GM18499 (cell line): ENCODE measurements at regions not wholly inside any gene's neighbourhood (a gene's known extent, or its start where the extent isn't known, plus 50 kb on each side); places are given as distances from the start of the nearest gene placed in this dataset.
"Not testable (repeated sequence)": the region's sequence is repeated elsewhere in the genome, so short reads cannot be mapped to it uniquely, and the experiment has no call there.

ENCODE experiments used
- ATAC-seq: cut with Tn5 transposase; IDR thresholded peaks from one replicate; pipeline ENCODE4 v1.9.1; 2021; ENCODE audit warnings: moderate number of reproducible peaks; ENCODE audit not compliant: insufficient read depth, unreplicated experiment

DNA sequence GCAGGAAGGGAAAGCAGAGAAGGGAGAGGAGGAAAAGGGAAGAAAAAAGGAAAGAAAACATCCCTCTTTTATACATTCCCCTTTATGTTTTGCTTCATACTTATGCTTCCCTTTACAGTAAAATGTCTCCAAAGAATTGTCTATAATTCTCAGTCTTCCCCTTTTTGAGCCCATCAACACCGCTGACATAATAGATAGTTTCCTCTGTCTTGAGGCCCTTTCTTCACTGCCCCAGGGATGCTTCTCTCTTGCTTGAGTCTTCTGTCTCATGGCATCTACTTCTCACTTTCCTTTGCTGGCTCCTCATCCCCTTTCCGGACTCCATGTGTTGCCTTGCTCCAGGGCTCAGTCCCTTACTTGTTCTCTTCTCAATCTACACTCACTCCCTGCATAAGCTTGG lies 99.7 kb upstream of the DAZL start:
- no peak for ATAC-seq

DNA sequence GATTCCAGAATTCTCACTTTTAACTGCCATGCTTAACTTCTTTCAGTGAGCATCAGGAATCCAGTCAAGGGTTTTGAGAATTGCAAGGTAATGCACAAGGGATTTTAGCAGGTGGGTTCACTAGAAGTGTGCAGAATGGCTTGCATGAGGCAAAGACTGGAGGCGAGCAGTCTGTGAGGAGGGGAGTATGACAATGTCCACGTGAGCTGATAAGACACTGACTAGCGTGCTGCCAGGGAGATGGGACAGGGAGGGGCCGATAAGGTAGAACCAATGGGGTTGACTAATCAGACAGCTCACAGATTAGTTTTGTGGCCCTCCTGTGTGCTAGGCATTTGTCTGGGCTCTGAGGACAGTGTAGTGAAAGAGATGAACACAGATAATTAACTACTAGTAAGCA lies 102.0 kb upstream of the DAZL start:
- no peak for ATAC-seq

DNA sequence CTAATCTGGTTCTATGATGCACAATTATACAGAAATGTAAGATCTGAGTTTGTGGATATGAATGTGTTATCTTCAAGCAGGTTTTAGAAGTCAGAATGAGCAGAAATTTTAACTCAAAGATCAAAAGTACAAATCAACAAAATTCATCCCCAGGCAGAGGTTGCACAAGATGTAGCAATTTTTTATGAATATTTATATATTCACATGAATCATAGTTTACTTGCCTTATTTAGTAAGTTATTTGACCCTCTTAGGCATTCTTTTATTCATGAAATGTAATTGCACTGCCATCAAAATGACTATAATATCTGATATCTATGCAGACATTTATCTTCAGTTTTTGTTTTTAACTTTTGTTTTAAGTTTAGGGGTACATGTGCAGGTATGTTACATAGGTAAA lies 103.1 kb upstream of the DAZL start:
- no peak for ATAC-seq

DNA sequence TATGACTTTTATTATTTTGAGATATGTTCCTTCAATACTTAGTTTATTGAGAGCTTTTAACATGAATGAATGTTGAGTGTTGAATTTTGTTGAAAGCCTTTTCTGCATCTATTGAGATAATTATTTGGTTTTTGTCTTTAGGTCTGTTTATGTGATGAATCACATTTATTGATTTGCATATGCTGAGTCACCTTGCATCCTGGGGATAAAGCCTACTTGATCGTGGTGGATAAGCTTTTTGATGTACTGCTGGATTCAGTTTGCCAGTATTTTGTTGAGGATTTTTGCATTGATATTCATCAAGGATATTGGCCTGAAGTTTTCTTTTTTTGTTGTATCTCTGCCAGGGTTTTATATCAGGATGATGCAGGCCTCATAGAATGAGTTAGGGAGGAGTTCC lies 106.5 kb upstream of the DAZL start:
- ATAC-seq: not testable (repeated sequence)

DNA sequence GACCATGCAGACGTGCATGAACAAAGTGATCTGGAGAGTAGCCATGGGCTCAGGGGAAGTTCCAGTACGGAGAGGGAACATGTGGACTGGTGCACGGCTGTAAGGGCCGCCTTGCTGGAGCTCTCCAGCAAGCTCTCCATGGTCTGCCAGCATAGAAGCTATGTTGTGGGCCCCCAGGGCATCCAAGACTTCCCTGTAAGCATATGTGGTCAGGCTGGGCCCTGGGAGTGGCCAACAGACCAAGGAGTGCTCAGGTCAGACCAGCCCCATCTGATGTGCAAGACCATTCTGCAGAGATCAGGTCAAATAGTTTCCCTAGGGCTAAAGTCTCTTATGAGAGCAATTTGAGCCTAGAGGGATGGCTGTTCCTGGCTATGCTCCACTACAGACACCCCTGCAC lies 110.1 kb upstream of the DAZL start:
- no peak for ATAC-seq

DNA sequence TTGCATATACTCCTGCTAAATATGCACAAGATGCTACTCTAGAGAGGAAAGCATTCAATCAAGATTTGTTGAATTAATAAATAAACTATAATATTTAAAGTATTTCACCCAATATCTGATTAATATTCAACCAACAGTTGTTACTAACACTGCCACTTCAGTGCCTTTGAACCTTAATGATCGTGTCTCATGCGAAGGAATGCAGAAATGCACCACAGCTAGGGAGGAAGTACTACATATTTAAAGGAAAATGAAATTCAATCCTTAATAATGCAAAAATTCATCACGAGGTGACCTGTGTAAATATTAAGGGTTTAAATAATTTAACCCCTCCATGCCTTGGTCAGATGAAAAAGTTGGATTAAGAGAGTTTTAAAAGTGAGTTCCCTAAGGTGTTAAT lies 114.2 kb upstream of the DAZL start:
- ATAC-seq: no peak

DNA sequence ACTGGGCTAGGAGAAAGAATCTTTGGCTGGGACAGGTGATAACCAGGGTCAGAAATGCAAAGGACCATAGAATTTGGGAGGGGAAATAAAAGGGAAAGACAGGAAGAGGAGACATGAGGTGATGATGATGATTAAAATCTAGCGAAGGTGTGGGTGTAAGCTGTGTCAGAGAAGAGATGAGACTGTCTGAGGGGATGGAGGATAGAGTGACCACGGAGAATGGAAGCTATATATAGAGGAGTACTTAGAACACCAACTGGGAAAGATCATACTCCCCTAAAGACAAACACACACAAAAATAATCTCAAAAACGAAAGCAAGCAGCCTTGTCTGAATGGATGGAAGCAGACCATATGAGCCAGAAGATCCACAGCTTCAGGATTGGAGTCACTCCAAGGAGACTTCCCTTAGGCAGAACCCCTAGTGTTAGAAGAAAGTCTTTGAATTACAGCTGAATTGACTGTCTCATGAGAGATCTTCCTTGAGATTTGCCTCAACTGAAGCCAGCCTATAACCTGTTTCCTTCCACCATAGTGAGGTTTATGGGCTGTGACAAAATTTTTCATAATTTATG lies 115.2 kb upstream of the DAZL start:
- no peak for ATAC-seq

DNA sequence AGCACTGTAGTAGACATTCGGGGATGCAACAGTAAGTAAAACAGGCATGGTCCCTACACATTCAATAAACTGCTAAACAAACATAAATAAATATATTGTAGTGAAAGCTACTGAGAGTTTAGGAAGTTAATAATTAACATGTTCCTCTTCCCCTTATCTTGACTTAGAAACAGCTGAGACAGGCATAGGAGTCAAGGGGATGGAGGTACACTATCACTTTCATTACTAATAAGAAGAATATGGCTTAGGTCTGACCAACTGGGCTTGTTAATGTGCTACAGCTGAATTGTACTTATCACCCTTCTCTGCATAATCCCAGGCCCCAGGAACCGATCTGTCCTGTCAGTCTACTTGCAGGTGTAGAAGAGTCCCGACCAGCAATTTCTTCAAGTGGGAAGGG lies 116.3 kb upstream of the DAZL start:
- no peak for ATAC-seq

DNA sequence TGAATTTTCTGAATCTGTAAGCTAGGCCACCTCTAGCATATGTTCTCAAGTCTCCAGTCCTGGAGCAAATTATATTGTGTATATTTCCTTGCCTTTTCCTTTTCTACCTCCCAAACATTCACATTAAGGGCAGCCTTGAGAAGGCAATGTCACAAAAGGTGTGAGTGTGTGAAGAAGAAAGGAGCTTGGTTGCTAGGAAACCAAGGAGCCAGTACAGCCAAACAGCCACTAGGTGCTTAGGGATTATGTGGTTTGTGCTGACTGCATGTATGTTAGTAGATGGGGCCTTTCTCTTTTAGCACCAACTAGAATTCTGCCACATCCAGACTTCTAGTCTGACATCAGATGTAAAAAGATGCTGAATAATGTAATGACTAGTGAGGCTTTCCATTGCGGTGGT lies 118.8 kb upstream of the DAZL start:
- ATAC-seq: no peak

DNA sequence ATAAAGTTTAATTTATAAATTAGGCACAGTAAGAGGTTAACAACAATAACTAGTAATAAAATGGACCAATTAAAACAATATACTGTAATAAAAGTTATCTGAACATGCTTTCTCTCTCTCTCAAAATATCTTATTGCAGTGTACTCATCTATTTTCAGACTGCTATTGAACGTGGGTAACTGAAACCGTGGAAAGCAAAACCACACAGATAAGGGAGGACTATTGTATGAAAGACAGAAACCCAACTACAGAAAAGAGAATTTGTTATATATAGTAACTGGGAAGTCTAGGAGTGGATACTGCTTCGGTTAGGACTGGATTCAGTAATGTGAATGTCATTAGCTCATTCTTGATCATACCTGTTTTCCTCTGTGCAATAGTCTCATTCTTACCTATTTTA lies 119.3 kb upstream of the DAZL start:
- ATAC-seq: no peak

DNA sequence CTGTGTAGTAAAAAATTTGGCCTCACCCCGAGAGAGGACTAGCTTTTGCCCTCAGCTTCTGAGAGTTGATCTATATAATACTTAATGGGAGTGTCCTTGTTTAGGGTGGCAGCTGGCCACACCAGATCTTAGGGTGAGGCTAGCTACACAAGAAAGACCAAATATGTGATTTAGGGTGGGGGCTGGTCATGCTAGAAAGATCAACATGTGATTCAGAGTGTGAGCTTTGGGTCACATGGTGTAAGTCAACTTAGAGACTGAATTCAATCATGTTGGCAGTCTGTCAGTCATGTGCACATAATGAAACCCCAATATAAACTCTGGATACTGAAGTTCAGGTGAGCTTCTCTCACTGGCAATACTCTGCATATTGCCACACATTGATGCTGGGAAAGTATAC lies 120.7 kb upstream of the DAZL start:
- no peak for ATAC-seq

DNA sequence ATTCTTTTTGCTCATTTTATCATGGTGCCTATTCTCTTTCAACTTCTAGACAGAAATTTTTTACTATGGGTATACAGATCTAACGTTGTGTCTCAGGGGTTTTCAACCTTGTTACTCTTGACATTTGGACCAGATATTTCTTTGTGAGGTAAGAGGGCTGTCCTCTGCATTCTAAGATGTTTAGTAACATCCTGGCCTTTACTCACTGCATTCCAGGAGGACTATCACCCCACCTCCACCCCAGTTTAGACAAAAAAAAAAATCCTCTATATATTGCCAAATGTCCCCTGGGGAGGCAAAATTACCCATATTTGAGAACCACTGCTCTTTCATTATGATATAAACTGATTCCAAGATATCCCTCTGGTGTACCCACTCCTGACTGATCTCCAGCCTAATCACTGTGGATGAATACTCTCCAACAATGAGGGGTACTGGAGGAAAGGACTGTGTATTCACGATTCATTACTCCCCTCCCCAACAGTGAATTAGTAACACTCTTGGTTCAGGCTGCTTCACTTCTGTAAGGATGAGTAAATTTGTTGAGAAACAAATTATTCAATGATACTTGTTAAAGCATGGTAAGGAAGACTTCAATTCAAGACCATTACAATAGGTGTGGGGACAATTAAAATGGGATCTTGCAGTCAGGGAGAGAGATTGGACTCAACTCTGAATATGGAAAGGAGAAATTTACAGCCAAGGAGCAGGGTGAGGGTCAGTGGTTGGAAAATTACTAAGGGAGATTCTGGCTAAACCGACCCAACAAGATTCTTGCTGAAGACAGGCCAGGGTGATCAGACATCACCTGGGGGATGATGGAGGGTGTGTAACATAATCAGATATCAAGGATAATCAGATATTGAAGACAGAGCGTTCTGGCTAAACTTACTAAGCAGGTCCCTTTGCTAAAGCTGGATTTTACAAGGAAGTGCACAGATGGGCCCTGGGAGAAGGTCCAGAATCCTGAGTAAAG lies 123.8 kb upstream of the DAZL start:
- ATAC-seq: no peak

DNA sequence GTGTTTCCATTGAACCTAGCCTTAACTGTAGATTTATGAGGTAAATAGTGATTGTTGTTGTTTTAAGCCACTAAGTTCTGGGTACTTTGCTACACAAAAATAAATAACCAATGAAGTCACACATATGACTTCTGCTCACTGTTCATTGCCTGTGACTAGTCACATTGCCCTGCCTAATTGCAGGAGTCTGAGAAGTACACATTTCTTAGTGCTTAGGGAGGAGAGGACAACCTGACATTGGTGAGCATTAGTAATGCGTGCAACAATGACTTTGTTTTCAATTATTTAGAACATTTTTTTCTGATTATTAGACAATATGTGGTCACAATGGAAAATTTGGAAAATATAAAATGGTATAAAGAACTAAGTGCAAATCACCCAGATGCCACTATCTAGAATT lies 133.2 kb upstream of the DAZL start:
- no peak for ATAC-seq

DNA sequence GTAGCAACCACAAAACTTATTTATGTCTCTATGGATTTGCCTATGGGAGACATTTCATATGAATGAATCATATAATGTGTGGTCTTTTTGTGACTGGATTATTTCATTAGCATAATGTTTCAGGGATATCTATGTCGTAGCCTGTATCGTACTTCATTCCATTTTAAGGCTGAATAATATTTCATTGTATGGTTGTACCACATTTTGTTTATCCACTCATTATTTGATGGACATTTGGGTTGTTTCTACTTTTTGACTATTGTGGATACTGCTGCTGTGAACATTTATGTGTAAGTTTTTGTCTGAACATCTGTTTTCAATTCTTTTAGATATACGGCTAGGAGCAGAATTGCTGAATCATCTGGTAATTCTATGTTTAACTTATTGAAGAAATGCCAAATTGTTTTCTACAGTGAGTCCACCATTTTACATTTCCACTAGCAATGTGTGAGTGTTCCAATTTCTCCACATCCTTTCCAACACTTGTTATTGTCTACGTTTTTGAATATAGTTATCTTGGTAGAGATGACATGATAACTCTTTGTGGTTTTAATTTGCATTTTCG lies 134.4 kb upstream of the DAZL start:
- ATAC-seq: no peak

DNA sequence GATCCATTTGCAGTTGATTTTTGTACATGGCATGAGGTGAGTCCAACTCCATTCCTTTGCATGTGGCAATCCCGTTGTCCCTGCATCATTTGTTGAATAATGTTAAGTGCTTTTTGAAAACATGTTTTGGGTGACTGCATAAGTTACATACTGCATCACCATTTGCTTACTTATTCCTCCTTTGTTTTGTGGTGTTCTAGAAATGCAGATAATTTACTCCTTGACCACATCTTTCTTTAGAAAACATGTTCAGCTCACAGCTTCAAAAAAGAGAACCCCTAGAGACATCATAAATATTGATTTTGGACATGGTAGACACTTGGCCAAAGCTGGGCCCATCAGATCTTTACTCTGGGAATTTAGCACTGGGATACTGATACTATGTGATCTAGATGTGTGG lies 135.3 kb upstream of the DAZL start:
- no peak for ATAC-seq

DNA sequence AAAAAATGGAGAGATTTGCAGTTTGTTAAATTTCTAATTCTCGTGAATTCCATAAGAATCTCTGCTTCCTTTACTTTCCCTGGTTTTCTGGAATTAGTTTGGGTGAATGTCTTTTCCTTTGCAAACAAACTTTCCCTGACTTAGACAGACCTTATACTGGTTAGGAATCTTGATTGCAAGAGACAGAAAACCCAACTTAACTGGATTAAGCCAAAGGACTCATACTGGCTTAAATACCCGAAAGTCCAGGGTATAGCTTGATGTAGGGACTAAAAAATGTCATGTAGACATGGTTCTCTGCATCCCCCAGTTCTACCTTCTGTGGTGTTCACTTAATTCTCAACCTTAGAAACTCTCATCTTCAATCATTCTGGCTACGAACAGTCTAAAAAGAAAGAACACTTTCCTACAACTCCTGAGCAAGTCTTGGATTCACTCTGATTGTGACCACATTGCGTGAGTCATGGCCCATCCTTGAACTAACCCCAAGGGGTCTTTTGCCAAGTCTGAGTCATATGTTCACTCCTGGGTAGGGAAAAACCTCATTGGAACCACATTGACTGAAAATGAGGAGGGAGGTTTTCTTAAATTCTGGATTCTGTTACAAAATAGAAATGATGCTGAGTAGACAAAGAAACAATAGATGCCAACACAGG lies 136.0 kb upstream of the DAZL start:
- ATAC-seq: peak; percentile 35

DNA sequence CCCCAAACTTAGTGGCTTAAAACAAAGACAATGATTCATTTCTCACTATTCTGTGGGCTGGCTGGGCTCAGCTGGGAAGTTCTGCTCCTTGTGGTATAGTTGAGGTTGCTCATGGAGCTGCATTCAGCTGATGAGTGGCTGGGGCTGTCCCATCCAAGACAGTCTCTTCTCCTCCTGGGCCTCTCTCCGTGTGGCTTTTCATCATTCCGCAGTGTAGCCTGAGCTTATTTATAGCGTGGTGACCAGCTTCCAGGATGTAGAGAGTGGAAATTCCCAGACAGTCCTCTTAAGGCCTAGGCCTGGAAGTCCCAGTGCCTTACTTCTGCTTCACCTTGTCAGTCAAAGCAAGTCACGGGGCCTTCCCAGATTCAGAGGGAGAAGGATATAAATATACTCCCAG lies 136.7 kb upstream of the DAZL start:
- peak; percentile 83 for ATAC-seq

DNA sequence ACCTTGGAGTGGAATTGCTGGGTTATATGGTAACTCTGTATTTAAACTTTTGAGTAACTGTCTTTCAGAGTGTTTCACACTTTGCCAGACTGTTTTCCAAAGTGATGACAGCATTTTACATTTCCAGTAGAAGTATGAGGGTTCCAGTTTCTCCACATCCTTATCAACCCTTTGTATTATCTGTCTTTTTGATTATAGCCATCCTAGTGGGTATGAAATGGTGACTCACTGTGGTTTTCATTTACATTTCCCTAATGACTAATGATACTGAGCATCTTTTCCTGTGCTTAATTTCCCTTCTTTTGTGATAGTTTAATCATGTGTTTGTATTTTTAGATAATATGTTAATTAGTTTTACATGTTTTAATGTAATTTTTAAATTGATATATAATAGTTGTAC lies 138.1 kb upstream of the DAZL start:
- ATAC-seq: no peak

DNA sequence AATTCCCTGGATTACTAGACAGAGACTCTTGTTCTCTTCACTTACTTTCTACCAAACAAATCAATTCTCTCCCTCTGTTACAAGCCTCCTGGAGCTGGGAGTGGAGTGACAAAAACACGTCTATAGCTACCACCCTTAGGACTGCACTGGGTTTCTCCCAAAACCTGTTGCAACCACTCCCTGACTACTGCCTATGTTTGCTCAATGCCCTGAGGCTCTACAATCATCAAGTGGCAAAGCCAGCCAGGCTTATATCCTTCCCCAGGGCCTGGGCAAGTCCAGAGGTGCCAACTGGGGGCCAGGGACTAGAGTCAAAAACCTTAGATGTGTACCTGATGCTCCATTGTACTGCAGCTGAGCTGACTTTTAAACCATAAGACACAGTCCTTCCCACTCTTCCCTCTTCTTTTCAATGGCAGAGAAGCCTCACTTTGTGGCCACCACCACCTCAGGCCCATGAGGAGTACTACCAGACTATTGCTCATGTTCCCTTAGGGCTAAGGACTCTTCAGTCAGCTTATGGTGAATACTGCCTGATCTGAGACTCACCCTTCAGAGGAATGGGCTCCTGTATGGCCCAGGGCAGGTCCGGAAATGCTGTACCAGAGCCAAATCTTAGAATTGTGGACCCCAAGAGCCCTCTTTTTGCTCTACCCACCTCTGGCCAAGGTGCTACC lies 125.4 kb upstream of the PLCL2 start:
- no peak for ATAC-seq

DNA sequence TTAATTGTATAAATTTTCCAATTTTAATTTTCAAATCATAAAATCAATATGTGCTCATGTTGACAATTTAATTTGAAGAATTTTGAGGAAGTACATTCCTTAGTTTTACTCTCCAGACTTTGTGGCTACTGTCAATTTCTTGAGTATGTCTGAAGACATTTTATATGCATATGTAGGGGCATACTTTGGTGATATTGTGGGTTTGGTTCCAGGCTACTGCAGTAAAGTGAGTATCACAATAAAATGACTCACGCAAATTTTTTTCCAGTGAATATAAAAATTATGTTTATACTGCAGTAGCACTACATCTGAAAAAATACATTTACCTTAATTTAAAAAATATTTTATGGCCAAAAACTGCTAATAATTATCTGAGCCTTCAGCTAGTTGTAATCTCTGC lies 123.2 kb upstream of the PLCL2 start:
- ATAC-seq: no peak

DNA sequence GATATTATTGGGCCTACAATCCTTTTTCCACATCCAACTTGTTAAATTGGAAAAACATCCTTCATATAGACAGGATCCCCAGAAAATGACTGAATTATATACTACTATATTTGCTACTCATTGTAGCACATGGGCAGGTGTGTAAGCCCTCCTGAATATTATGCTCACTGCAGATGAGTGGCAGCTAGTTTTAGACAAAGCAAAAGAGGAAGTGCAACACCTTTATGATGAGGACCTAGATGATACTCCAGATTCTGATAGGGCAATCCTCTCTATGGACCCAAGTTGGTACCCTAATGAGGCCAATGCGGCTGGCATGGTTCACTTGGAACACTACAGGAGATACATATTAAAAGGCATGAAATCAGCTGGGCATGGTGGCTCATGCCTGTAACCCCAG lies 119.1 kb upstream of the PLCL2 start:
- no peak for ATAC-seq
